K562 (cell line): ENCODE measurements at regions not wholly inside any gene's neighbourhood (a gene's known extent, or its start where the extent isn't known, plus 50 kb on each side); places are given as distances from the start of the nearest gene placed in this dataset.

Experiments
- BRCA1 ChIP-seq, 2 experiments: fragments of 450-650 bp in 1 of 2; sonication (generic) in 1 of 2; formaldehyde crosslinking in 1 of 2; IDR thresholded peaks; 2 replicates each; pipeline versions ENCODE4 v1.5.0 to v1.6.1; 2017 to 2020; ENCODE audit warnings: mild to moderate bottlenecking in 1 of 2, missing genetic modification reagents in 1 of 2
- CBFA2T3 ChIP-seq: fragments of 450-650 bp; IDR thresholded peaks from 2 replicates; pipeline ENCODE4 v1.6.1; 2017
- TF ChIP-seq, protein P1 (sequence below): fragments of 450-650 bp; IDR thresholded peaks from 2 replicates; pipeline ENCODE4 v1.6.1; 2018; ENCODE audit not compliant: partially characterized antibody
- TF ChIP-seq, protein P2 (sequence below), 2 experiments: fragments of 450-650 bp; formaldehyde crosslinking in 1 of 2; IDR thresholded peaks; 2 replicates each; pipeline versions ENCODE4 v1.4.0 to v1.6.1; 2014 to 2020; ENCODE audit warnings: mild to moderate bottlenecking in 2 of 2, borderline replicate concordance in 1 of 2, low read depth in 1 of 2
- TF ChIP-seq, protein P3 (sequence below): fragments of 200-600 bp; sonication (generic); IDR thresholded peaks from one replicate; pipeline ENCODE4 v1.6.1; 2012; ENCODE audit warnings: mild to moderate bottlenecking, low read depth, low read length, inconsistent platforms

DNA sequence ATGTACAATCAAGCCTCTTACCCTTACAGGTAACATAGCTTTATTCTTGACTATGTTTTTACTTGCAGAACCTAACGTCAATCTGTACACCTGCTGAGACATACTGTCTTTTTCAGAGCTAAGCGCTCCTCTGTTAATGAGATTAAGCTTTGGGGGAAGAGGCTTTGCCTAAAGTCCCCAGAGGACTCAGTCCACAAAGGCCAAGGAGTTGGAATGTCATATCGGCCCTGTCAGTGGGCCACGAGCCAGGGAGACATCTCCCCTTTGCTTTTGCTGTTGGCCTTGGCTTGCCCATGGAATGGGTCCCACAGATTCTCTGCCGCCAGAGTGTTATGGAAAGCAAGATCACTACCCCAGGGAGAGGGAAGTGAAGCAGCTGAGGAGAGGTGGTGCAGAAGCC, 64.1 kb upstream of the SOX4 start:
- TF ChIP-seq CBFA2T3 (no peak), BRCA1 (IDR thresholded peaks at IDR 0.05) (no peak), BRCA1 (CRISPR knock-in tag; IDR thresholded peaks at IDR 0.05) (no peak)
- TF ChIP-seq, protein P1, sequence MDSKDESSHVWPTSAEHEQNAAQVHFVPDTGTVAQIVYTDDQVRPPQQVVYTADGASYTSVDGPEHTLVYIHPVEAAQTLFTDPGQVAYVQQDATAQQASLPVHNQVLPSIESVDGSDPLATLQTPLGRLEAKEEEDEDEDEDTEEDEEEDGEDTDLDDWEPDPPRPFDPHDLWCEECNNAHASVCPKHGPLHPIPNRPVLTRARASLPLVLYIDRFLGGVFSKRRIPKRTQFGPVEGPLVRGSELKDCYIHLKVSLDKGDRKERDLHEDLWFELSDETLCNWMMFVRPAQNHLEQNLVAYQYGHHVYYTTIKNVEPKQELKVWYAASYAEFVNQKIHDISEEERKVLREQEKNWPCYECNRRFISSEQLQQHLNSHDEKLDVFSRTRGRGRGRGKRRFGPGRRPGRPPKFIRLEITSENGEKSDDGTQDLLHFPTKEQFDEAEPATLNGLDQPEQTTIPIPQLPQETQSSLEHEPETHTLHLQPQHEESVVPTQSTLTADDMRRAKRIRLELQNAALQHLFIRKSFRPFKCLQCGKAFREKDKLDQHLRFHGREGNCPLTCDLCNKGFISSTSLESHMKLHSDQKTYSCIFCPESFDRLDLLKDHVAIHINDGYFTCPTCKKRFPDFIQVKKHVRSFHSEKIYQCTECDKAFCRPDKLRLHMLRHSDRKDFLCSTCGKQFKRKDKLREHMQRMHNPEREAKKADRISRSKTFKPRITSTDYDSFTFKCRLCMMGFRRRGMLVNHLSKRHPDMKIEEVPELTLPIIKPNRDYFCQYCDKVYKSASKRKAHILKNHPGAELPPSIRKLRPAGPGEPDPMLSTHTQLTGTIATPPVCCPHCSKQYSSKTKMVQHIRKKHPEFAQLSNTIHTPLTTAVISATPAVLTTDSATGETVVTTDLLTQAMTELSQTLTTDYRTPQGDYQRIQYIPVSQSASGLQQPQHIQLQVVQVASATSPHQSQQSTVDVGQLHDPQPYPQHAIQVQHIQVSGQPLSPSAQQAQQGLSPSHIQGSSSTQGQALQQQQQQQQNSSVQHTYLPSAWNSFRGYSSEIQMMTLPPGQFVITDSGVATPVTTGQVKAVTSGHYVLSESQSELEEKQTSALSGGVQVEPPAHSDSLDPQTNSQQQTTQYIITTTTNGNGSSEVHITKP: no peak
- TF ChIP-seq, protein P2, sequence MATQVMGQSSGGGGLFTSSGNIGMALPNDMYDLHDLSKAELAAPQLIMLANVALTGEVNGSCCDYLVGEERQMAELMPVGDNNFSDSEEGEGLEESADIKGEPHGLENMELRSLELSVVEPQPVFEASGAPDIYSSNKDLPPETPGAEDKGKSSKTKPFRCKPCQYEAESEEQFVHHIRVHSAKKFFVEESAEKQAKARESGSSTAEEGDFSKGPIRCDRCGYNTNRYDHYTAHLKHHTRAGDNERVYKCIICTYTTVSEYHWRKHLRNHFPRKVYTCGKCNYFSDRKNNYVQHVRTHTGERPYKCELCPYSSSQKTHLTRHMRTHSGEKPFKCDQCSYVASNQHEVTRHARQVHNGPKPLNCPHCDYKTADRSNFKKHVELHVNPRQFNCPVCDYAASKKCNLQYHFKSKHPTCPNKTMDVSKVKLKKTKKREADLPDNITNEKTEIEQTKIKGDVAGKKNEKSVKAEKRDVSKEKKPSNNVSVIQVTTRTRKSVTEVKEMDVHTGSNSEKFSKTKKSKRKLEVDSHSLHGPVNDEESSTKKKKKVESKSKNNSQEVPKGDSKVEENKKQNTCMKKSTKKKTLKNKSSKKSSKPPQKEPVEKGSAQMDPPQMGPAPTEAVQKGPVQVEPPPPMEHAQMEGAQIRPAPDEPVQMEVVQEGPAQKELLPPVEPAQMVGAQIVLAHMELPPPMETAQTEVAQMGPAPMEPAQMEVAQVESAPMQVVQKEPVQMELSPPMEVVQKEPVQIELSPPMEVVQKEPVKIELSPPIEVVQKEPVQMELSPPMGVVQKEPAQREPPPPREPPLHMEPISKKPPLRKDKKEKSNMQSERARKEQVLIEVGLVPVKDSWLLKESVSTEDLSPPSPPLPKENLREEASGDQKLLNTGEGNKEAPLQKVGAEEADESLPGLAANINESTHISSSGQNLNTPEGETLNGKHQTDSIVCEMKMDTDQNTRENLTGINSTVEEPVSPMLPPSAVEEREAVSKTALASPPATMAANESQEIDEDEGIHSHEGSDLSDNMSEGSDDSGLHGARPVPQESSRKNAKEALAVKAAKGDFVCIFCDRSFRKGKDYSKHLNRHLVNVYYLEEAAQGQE (IDR thresholded peaks at IDR 0.05; ENCODE audit: borderline replicate concordance): no peak
- TF ChIP-seq, protein P2 (CRISPR knock-in tag; IDR thresholded peaks at IDR 0.05; ENCODE audit: low read depth): no peak
- TF ChIP-seq, protein P3, sequence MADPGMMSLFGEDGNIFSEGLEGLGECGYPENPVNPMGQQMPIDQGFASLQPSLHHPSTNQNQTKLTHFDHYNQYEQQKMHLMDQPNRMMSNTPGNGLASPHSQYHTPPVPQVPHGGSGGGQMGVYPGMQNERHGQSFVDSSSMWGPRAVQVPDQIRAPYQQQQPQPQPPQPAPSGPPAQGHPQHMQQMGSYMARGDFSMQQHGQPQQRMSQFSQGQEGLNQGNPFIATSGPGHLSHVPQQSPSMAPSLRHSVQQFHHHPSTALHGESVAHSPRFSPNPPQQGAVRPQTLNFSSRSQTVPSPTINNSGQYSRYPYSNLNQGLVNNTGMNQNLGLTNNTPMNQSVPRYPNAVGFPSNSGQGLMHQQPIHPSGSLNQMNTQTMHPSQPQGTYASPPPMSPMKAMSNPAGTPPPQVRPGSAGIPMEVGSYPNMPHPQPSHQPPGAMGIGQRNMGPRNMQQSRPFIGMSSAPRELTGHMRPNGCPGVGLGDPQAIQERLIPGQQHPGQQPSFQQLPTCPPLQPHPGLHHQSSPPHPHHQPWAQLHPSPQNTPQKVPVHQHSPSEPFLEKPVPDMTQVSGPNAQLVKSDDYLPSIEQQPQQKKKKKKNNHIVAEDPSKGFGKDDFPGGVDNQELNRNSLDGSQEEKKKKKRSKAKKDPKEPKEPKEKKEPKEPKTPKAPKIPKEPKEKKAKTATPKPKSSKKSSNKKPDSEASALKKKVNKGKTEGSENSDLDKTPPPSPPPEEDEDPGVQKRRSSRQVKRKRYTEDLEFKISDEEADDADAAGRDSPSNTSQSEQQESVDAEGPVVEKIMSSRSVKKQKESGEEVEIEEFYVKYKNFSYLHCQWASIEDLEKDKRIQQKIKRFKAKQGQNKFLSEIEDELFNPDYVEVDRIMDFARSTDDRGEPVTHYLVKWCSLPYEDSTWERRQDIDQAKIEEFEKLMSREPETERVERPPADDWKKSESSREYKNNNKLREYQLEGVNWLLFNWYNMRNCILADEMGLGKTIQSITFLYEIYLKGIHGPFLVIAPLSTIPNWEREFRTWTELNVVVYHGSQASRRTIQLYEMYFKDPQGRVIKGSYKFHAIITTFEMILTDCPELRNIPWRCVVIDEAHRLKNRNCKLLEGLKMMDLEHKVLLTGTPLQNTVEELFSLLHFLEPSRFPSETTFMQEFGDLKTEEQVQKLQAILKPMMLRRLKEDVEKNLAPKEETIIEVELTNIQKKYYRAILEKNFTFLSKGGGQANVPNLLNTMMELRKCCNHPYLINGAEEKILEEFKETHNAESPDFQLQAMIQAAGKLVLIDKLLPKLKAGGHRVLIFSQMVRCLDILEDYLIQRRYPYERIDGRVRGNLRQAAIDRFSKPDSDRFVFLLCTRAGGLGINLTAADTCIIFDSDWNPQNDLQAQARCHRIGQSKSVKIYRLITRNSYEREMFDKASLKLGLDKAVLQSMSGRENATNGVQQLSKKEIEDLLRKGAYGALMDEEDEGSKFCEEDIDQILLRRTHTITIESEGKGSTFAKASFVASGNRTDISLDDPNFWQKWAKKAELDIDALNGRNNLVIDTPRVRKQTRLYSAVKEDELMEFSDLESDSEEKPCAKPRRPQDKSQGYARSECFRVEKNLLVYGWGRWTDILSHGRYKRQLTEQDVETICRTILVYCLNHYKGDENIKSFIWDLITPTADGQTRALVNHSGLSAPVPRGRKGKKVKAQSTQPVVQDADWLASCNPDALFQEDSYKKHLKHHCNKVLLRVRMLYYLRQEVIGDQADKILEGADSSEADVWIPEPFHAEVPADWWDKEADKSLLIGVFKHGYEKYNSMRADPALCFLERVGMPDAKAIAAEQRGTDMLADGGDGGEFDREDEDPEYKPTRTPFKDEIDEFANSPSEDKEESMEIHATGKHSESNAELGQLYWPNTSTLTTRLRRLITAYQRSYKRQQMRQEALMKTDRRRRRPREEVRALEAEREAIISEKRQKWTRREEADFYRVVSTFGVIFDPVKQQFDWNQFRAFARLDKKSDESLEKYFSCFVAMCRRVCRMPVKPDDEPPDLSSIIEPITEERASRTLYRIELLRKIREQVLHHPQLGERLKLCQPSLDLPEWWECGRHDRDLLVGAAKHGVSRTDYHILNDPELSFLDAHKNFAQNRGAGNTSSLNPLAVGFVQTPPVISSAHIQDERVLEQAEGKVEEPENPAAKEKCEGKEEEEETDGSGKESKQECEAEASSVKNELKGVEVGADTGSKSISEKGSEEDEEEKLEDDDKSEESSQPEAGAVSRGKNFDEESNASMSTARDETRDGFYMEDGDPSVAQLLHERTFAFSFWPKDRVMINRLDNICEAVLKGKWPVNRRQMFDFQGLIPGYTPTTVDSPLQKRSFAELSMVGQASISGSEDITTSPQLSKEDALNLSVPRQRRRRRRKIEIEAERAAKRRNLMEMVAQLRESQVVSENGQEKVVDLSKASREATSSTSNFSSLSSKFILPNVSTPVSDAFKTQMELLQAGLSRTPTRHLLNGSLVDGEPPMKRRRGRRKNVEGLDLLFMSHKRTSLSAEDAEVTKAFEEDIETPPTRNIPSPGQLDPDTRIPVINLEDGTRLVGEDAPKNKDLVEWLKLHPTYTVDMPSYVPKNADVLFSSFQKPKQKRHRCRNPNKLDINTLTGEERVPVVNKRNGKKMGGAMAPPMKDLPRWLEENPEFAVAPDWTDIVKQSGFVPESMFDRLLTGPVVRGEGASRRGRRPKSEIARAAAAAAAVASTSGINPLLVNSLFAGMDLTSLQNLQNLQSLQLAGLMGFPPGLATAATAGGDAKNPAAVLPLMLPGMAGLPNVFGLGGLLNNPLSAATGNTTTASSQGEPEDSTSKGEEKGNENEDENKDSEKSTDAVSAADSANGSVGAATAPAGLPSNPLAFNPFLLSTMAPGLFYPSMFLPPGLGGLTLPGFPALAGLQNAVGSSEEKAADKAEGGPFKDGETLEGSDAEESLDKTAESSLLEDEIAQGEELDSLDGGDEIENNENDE: no peak
